ENCODE measurements at regions not wholly inside any gene's neighbourhood (a gene's known extent, or its start where the extent isn't known, plus 50 kb on each side); places are given as distances from the start of the nearest gene placed in this dataset.
"Not testable (repeated sequence)": the region's sequence is repeated elsewhere in the genome, so short reads cannot be mapped to it uniquely, and the experiment has no call there.

GRCh38 chr5:123987956-123988355 is 476.0 kb downstream of the CSNK1G3 start:
- TF ChIP-seq CTCF (IDR thresholded peaks at IDR 0.05; ENCODE audit: low read depth, low read length, missing control alignments): no peak
- DNase-seq (ENCODE audit: low read depth): no peak
- no peak overlapping the region for H3K4me3 ChIP-seq (ENCODE audit: low read depth, low read length)
- in situ Hi-C loops (cut with HindIII; ENCODE audit: low sequenced_read_pairs): no loop called here

DNA sequence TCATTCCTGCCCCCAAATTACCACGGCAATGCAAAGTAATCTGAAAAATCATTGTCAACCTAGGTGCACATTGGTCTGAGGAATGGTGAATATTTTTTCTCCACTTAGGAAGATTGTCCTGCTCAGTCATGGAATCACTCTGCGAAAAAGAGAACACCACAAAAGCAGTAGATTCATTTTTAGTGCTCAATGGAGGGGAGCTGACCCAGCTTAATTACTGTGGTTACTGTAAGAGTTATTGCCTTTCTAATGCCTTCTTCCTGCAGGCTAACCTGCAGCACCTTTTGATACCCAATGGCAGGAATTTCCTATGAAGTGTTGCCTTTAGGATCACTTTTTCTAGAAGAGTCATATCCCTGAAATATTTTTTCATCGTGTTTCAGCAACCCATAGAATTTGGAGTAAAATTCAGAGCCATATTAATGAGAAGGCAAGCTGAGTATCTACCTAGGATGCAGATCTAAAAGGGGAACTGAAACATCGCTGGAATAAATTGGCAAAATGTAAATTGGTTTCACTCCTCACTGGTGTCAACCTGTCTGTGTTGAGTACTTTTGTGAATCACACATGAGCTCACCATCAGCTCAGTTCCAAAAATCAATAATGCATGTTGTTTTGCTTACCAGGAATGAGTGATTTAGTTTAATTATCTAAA is 464.5 kb downstream of the CSNK1G3 start:
- TF ChIP-seq CTCF (IDR thresholded peaks at IDR 0.05; ENCODE audit: low read depth, low read length, missing control alignments): no peak
- DNase-seq (ENCODE audit: low read depth): no peak
- H3K4me3 ChIP-seq (ENCODE audit: low read depth, low read length): no peak overlapping the region
- in situ Hi-C loops (cut with HindIII; ENCODE audit: low sequenced_read_pairs): no loop called here

DNA sequence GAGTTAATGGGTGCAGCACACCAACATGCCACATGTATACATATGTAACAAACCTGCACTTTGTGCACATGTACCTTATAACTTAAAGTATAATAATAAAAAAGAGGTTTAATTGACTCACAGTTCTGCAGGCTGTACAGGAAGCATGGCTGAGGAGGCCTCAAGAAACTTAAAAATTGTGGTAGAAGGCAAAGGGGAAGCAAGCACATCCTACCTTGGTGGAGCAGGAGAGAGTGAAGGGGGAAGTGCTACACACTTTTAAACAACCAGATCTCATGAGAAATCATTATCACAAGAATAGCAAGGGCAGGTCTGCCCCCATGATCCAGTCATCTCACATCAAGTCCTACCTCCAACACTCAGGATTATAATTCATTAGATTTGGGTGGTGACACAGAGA is 463.5 kb downstream of the CSNK1G3 start:
- H3K4me3 ChIP-seq (ENCODE audit: low read depth, low read length); in situ Hi-C loops (cut with HindIII; ENCODE audit: low sequenced_read_pairs); DNase-seq (ENCODE audit: low read depth): not testable (repeated sequence)

DNA sequence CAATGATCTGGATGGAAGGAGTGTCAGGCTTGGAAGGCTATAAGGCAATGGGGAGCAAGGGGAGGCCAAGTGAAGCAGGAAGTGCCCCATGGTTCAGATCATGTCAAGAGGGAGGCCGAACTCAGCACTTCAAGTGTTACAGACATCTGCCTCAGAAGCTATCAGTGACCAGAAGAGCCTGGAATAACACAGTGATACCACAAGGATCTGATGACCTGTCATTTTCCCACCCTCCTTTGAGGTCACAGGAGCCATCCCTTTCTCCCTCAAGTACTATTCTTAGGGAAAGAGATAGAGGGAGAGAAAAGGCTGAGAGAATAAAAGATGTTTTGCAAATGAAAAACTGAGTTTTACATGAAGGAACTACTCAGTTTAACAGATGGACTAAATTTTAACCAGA is 454.8 kb downstream of the CSNK1G3 start:
- in situ Hi-C loops (cut with HindIII; ENCODE audit: low sequenced_read_pairs): no loop called here
- no peak for TF ChIP-seq CTCF (IDR thresholded peaks at IDR 0.05; ENCODE audit: low read depth, low read length, missing control alignments)

GRCh38 chr5:123965626-123966025 is 453.6 kb downstream of the CSNK1G3 start:
- in situ Hi-C loops (cut with HindIII; ENCODE audit: low sequenced_read_pairs): no loop called here
- H3K4me3 ChIP-seq (ENCODE audit: low read depth, low read length): no peak overlapping the region
- TF ChIP-seq CTCF (IDR thresholded peaks at IDR 0.05; ENCODE audit: low read depth, low read length, missing control alignments): no peak
- no peak for DNase-seq (ENCODE audit: low read depth)

More for the DNA sequence above, 454.8 kb downstream of the CSNK1G3 start:
- H3K4me3 ChIP-seq (ENCODE audit: low read depth, low read length): no peak overlapping the region
- DNase-seq (ENCODE audit: low read depth): no peak

GRCh38 chr5:123964884-123965283 is 452.9 kb downstream of the CSNK1G3 start:
- in situ Hi-C loops (cut with HindIII; ENCODE audit: low sequenced_read_pairs): no loop called here
- no peak for DNase-seq (ENCODE audit: low read depth)
- no peak overlapping the region for H3K4me3 ChIP-seq (ENCODE audit: low read depth, low read length)
- no peak for TF ChIP-seq CTCF (IDR thresholded peaks at IDR 0.05; ENCODE audit: low read depth, low read length, missing control alignments)

GRCh38 chr5:123960526-123960925 is 448.5 kb downstream of the CSNK1G3 start:
- in situ Hi-C loops (cut with HindIII; ENCODE audit: low sequenced_read_pairs): no loop called here
- no peak for TF ChIP-seq CTCF (IDR thresholded peaks at IDR 0.05; ENCODE audit: low read depth, low read length, missing control alignments)
- H3K4me3 ChIP-seq (ENCODE audit: low read depth, low read length): no peak overlapping the region
- DNase-seq (ENCODE audit: low read depth): no peak
